Mesodermal cell (in vitro differentiated cells): ENCODE measurements at regions not wholly inside any gene's neighbourhood (a gene's known extent, or its start where the extent isn't known, plus 50 kb on each side); places are given as distances from the start of the nearest gene placed in this dataset.

Experiments
- H3K27ac ChIP-seq: 2 replicates; pipeline ENCODE4 v1.7.0; 2013; ENCODE audit warnings: mild to moderate bottlenecking, low read depth, low read length, moderate library complexity; ENCODE audit not compliant: severe bottlenecking
- H3K36me3 ChIP-seq: 2 replicates; pipeline ENCODE4 v1.7.1; 2013; ENCODE audit warnings: mild to moderate bottlenecking, low read length, moderate library complexity; ENCODE audit not compliant: control insufficient read depth, insufficient read depth
- H3K4me1 ChIP-seq: one replicate; pipeline ENCODE4 v1.7.1; 2013; ENCODE audit warnings: mild to moderate bottlenecking, low read length; ENCODE audit not compliant: insufficient read depth, control insufficient read depth, poor library complexity, severe bottlenecking
- H3K4me3 ChIP-seq: 2 replicates; pipeline ENCODE4 v1.7.0; 2013; ENCODE audit warnings: low read length, control low read depth, mild to moderate bottlenecking; ENCODE audit not compliant: insufficient read depth, poor library complexity, severe bottlenecking; ENCODE audit errors: extremely low read depth
- H3K9me3 ChIP-seq: 2 replicates; pipeline ENCODE4 v1.7.1; 2013; ENCODE audit warnings: mild to moderate bottlenecking, low read length, moderate library complexity; ENCODE audit not compliant: control insufficient read depth
- WGBS, 2 experiments: methylation state at CpG; one replicate each; pipeline ENCODE4 v1.1.5; 2013; ENCODE audit warnings: missing lambda C conversion rate in 2 of 2; ENCODE audit not compliant: insufficient coverage in 2 of 2; 5-methylcytosine and 5-hydroxymethylcytosine counted together

DNA sequence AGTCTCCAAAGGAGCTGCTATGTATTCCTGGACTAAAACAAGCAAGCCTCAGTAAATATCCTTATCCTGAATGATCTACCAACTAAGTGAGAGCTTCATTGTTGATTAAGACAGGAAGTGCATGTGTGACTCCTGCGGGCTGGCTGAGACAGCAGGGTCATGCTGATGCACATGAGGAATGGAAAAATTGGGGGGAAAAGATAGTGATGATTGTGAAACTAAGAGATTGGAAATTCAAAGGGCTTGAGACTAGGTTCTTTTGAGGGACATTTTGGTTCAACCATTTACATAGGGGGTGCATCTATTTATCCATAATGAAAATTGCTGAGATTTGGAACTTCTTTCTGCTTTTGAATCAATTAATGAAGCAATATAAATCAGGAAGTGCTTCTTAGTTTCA is 61.1 kb upstream of the C1QTNF7 start:
- Histone ChIP-seq H3K4me1 (peaks cover 24% of the 10 kb centered on the region), H3K4me3 (no peak overlapping the region), H3K9me3 (no peaks in the 10 kb centered on the region), H3K36me3 (no peaks in the 10 kb centered on the region), H3K27ac (peak overlapping the region; percentile 51)
- WGBS, 2 experiments = 45 to 50% methylated on average over 1 of the region's 1 CpG

GRCh38 chr4:15368856-15369255 is 59.0 kb upstream of the C1QTNF7 start:
- H3K9me3 ChIP-seq = no peaks in the 10 kb centered on the region
- 88 to 100% methylated on average over 1 to 3 of the region's 3 CpGs for WGBS, 2 experiments
- no peak overlapping the region for H3K27ac ChIP-seq
- no peak overlapping the region for H3K4me3 ChIP-seq
- H3K4me1 ChIP-seq = peaks cover 25% of the 10 kb centered on the region
- no peaks in the 10 kb centered on the region for H3K36me3 ChIP-seq

- Histone ChIP-seq H3K4me3 (no peak overlapping the region), H3K4me1 (peaks cover 26% of the 10 kb centered on the region), H3K9me3 (no peaks in the 10 kb centered on the region), H3K27ac (no peak overlapping the region), H3K36me3 (no peaks in the 10 kb centered on the region)
These were observed 57.5 kb upstream of the C1QTNF7 start for GRCh38 chr4:15370296-15370695.

GRCh38 chr4:15373363-15373762 is 54.5 kb upstream of the C1QTNF7 start:
- H3K36me3 ChIP-seq = no peaks in the 10 kb centered on the region

DNA sequence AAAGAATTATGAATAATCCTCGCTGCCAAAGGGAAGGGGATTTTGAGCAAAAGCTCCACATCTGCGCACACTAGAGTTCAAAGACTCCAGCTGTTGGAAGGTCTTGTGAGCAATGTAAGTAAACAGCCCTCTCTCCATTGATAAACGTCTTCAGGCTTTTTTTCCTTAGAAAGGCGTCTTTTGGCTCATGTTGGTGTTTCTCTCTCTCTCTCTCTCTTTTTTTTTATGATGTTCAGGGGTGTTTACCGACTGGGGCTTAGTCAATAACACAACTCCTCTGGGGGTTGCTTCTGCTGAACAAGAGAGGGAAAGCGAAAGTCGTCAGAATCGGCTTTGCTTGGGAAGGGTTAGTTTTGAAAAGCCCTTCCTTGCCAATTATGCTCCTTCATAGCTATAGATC is 53.2 kb upstream of the C1QTNF7 start:
- H3K27ac ChIP-seq = no peak overlapping the region
- H3K4me3 ChIP-seq = no peak overlapping the region

More at GRCh38 chr4:15373363-15373762, 54.5 kb upstream of the C1QTNF7 start:
- H3K4me3 ChIP-seq = no peak overlapping the region
- H3K4me1 ChIP-seq = peaks cover 14% of the 10 kb centered on the region
- H3K9me3 ChIP-seq = no peaks in the 10 kb centered on the region
- WGBS, 2 experiments = 83 to 94% methylated on average over 2 to 3 of the region's 3 CpGs
- no peak overlapping the region for H3K27ac ChIP-seq

GRCh38 chr4:15375667-15376066 is 52.2 kb upstream of the C1QTNF7 start:
- 97 to 100% methylated on average over 2 to 3 of the region's 3 CpGs for WGBS, 2 experiments
- peaks cover 10% of the 10 kb centered on the region for H3K4me1 ChIP-seq
- no peaks in the 10 kb centered on the region for H3K9me3 ChIP-seq
- no peaks in the 10 kb centered on the region for H3K36me3 ChIP-seq
- H3K4me3 ChIP-seq = no peak overlapping the region
- no peak overlapping the region for H3K27ac ChIP-seq

More for the DNA sequence above, 53.2 kb upstream of the C1QTNF7 start:
- Histone ChIP-seq H3K9me3 (no peaks in the 10 kb centered on the region), H3K4me1 (peaks cover 10% of the 10 kb centered on the region), H3K36me3 (no peaks in the 10 kb centered on the region)
- WGBS, 2 experiments = 86 to 90% methylated on average over 5 of the region's 8 CpGs

GRCh38 chr4:15376145-15376544 is 51.7 kb upstream of the C1QTNF7 start:
- Histone ChIP-seq H3K4me3 (no peak overlapping the region), H3K27ac (no peak overlapping the region), H3K36me3 (no peaks in the 10 kb centered on the region), H3K9me3 (no peaks in the 10 kb centered on the region), H3K4me1 (peaks cover 10% of the 10 kb centered on the region)
- WGBS, 2 experiments = 98 to 100% methylated on average over 3 to 5 of the region's 5 CpGs

- no peaks in the 10 kb centered on the region for H3K36me3 ChIP-seq
- no peaks in the 10 kb centered on the region for H3K9me3 ChIP-seq
- WGBS, 2 experiments = 86% methylated on average over 1 of the region's 2 CpGs; no CpG with 5 or more reads in 1 of the 2 experiments
- H3K4me1 ChIP-seq = peaks cover 10% of the 10 kb centered on the region
- no peak overlapping the region for H3K27ac ChIP-seq
- H3K4me3 ChIP-seq = no peak overlapping the region
These were observed 51.2 kb upstream of the C1QTNF7 start for GRCh38 chr4:15376594-15376993.
